Prostate gland (tissue), 2 donors: ENCODE measurements at regions not wholly inside any gene's neighbourhood (a gene's known extent, or its start where the extent isn't known, plus 50 kb on each side); places are given as distances from the start of the nearest gene placed in this dataset.

Source experiments
- DNase-seq: peaks from one replicate; pipeline ENCODE4 v3.0.0-alpha.2; 2019; ENCODE audit warnings: low spot score
- H3K27ac ChIP-seq, 2 donors: fragments of 200-600 bp; sonication (generic); 2 replicates each; pipeline ENCODE4 v1.5.1; 2017 to 2019
- H3K27me3 ChIP-seq: fragments of 200-600 bp; sonication (generic); replicated peaks from 2 replicates; pipeline ENCODE4 v1.5.1; 2019; ENCODE audit not compliant: insufficient read depth
- H3K36me3 ChIP-seq, 2 donors: fragments of 200-600 bp; sonication (generic); 1 replicate in 1 of 2; 2 replicates in 1 of 2; pipeline versions ENCODE4 v1.5.1 to v1.8.1; 2017 to 2019
- H3K4me1 ChIP-seq: fragments of 200-600 bp; sonication (generic); replicated peaks from 2 replicates; pipeline ENCODE4 v1.5.1; 2019
- H3K4me3 ChIP-seq, 2 donors: fragments of 200-600 bp; sonication (generic); 2 replicates each; pipeline ENCODE4 v1.5.1; 2017 to 2019
- H3K9me3 ChIP-seq: fragments of 200-600 bp; sonication (generic); 2 replicates; pipeline ENCODE4 v1.5.1; 2017
- CTCF ChIP-seq, 4 experiments: fragments of 200-600 bp in 2 of 4; fragments of 450-650 bp in 2 of 4; sonication (generic) in 2 of 4; IDR thresholded peaks; 1 replicate in 3 of 4; 2 replicates in 1 of 4; pipeline ENCODE4 v1.5.1; 2016 to 2019; ENCODE audit warnings: antibody characterized with exemption in 4 of 4, mild to moderate bottlenecking in 2 of 4, moderate library complexity in 2 of 4
- POLR2A ChIP-seq: fragments of 450-650 bp; IDR thresholded peaks from one replicate; pipeline ENCODE4 v1.6.1; 2016; ENCODE audit warnings: antibody characterized with exemption, mild to moderate bottlenecking
- POLR2AphosphoS5 ChIP-seq: sonication (generic); formaldehyde crosslinking; IDR thresholded peaks from one replicate; pipeline ENCODE4 v1.6.1; 2017; ENCODE audit warnings: antibody characterized with exemption
- WGBS: methylation state at CpG from one replicate; pipeline ENCODE4 v1.1.5; 2018; 5-methylcytosine and 5-hydroxymethylcytosine counted together
- intact Hi-C: fragments of 100-400 bp; cut with DNase I; formaldehyde crosslinking; loops from one replicate; pipeline ENCODE4 v1.14.2; 2022

- Histone ChIP-seq H3K27ac (peak overlapping the region in 1 of 2 donors; percentile 44), H3K27me3 (no peaks in the 10 kb centered on the region), H3K4me3 (peak overlapping the region; percentile 15 to 40), H3K9me3 (no peaks in the 10 kb centered on the region), H3K36me3 (no peaks in the 10 kb centered on the region), H3K4me1 (no peaks in the 10 kb centered on the region)
- DNase-seq, result peak; percentile 27
- intact Hi-C loops, result loop anchor here (5.0 to 10.0 kb wide), 2 partner anchors 731 to 1058 kb away; no protein-coding TSS in a partner anchor
- WGBS, result under 1% methylated on average over 60 of the region's 103 CpGs
- no peak for TF ChIP-seq POLR2A
- no peak for TF ChIP-seq POLR2AphosphoS5
- peak in 3 of 4 experiments; percentile 49 to 89 (median 50) for TF ChIP-seq CTCF (IDR thresholded peaks at IDR 0.05)
These were observed 1251.2 kb downstream of the BRD1 start for GRCh38 chr22:48576333-48577013.

- H3K27ac ChIP-seq, result peak overlapping the region in 1 of 2 donors; percentile 44
- no peak for DNase-seq
- no peaks in the 10 kb centered on the region for H3K4me1 ChIP-seq
- H3K36me3 ChIP-seq, result no peaks in the 10 kb centered on the region
- peak overlapping the region; percentile 15 to 40 for H3K4me3 ChIP-seq
- H3K27me3 ChIP-seq, result no peaks in the 10 kb centered on the region
- TF ChIP-seq POLR2AphosphoS5, result no peak
- intact Hi-C loops, result loop anchor here (5.0 to 10.0 kb wide), 2 partner anchors 732 to 1059 kb away; no protein-coding TSS in a partner anchor
- no peaks in the 10 kb centered on the region for H3K9me3 ChIP-seq
- WGBS, result 1% methylated on average over 20 of the region's 120 CpGs
These were observed 1251.9 kb downstream of the BRD1 start for GRCh38 chr22:48575618-48576332.

- no peak overlapping the region for H3K4me3 ChIP-seq
- H3K27me3 ChIP-seq, result no peaks in the 10 kb centered on the region
- WGBS, result 10% methylated on average over 54 of the region's 92 CpGs
- peak; percentile 18 to 81 (median 54) for TF ChIP-seq CTCF (IDR thresholded peaks at IDR 0.05)
- TF ChIP-seq POLR2AphosphoS5, result no peak
- no peak overlapping the region for H3K27ac ChIP-seq
- no peaks in the 10 kb centered on the region for H3K4me1 ChIP-seq
- H3K9me3 ChIP-seq, result no peaks in the 10 kb centered on the region
- H3K36me3 ChIP-seq, result no peaks in the 10 kb centered on the region
- peak; percentile 40 for DNase-seq
- intact Hi-C loops, result loop anchor here (5.0 to 10.0 kb wide), 2 partner anchors 732 to 1060 kb away; no protein-coding TSS in a partner anchor
These were observed 1252.7 kb downstream of the BRD1 start for GRCh38 chr22:48574776-48575617.

GRCh38 chr22:48573766-48574165 lies 1253.9 kb downstream of the BRD1 start:
- Histone ChIP-seq H3K4me1 (no peaks in the 10 kb centered on the region), H3K36me3 (no peaks in the 10 kb centered on the region), H3K9me3 (no peaks in the 10 kb centered on the region), H3K27me3 (no peaks in the 10 kb centered on the region), H3K4me3 (no peak overlapping the region), H3K27ac (no peak overlapping the region)
- intact Hi-C loops, result loop anchor here (10.0 kb wide), 1 partner anchor 1061 kb away; no protein-coding TSS in a partner anchor
- WGBS, result 91% methylated on average over 4 of the region's 4 CpGs
- TF ChIP-seq POLR2A (no peak), POLR2AphosphoS5 (no peak), CTCF (IDR thresholded peaks at IDR 0.05) (no peak)
- DNase-seq, result no peak

GRCh38 chr22:48572951-48573350 lies 1254.7 kb downstream of the BRD1 start:
- WGBS, result 77% methylated on average over 4 of the region's 4 CpGs
- Histone ChIP-seq H3K4me1 (no peaks in the 10 kb centered on the region), H3K27ac (no peak overlapping the region), H3K4me3 (no peak overlapping the region), H3K9me3 (no peaks in the 10 kb centered on the region), H3K27me3 (no peaks in the 10 kb centered on the region), H3K36me3 (no peaks in the 10 kb centered on the region)
- intact Hi-C loops, result loop anchor here (10.0 kb wide), 1 partner anchor 1062 kb away; no protein-coding TSS in a partner anchor
- TF ChIP-seq POLR2A (no peak), POLR2AphosphoS5 (no peak), CTCF (IDR thresholded peaks at IDR 0.05) (no peak)
- DNase-seq, result no peak
